ENCODE measurements at regions not wholly inside any gene's neighbourhood (a gene's known extent, or its start where the extent isn't known, plus 50 kb on each side); places are given as distances from the start of the nearest gene placed in this dataset.

- no peak for DNase-seq (ENCODE audit: low spot score)
Measured at GRCh38 chr2:56613920-56614319, 430.1 kb downstream of the CCDC85A start.

- DNase-seq (ENCODE audit: low spot score): no peak
Measured at GRCh38 chr2:56615760-56616159, 432.0 kb downstream of the CCDC85A start.

- DNase-seq (ENCODE audit: low spot score): no peak
Measured at GRCh38 chr2:56624181-56624580, 440.4 kb downstream of the CCDC85A start.

- DNase-seq (ENCODE audit: low spot score): no peak
Measured at GRCh38 chr2:56626927-56627326, 443.1 kb downstream of the CCDC85A start.

- DNase-seq (ENCODE audit: low spot score): no peak
Measured at GRCh38 chr2:56630286-56630685, 446.5 kb downstream of the CCDC85A start.

- no peak for DNase-seq (ENCODE audit: low spot score)
Measured at GRCh38 chr2:56647997-56648396, 464.2 kb downstream of the CCDC85A start.

GRCh38 chr2:56648802-56649201 lies 465.0 kb downstream of the CCDC85A start:
- no peak for DNase-seq (ENCODE audit: low spot score)

GRCh38 chr2:56654936-56655335 lies 471.1 kb downstream of the CCDC85A start:
- no peak for DNase-seq (ENCODE audit: low spot score)

GRCh38 chr2:56656826-56657225 lies 473.0 kb downstream of the CCDC85A start:
- DNase-seq (ENCODE audit: low spot score): no peak

- DNase-seq (ENCODE audit: low spot score): no peak
Measured at GRCh38 chr2:56666777-56667176, 483.0 kb downstream of the CCDC85A start.

GRCh38 chr2:56671973-56672569 lies 488.3 kb downstream of the CCDC85A start:
- no peak for DNase-seq (ENCODE audit: low spot score)

GRCh38 chr2:56674084-56674483 lies 490.3 kb downstream of the CCDC85A start:
- DNase-seq (ENCODE audit: low spot score): no peak

- no peak for DNase-seq (ENCODE audit: low spot score)
Measured at GRCh38 chr2:56676966-56677365, 493.2 kb downstream of the CCDC85A start.

GRCh38 chr2:56680971-56681631 lies 497.3 kb downstream of the CCDC85A start:
- no peak for DNase-seq (ENCODE audit: low spot score)

GRCh38 chr2:56681659-56682396 lies 498.0 kb downstream of the CCDC85A start:
- DNase-seq (ENCODE audit: low spot score): no peak

GRCh38 chr2:56682397-56682760 lies 498.6 kb downstream of the CCDC85A start:
- DNase-seq (ENCODE audit: low spot score): no peak

- DNase-seq (ENCODE audit: low spot score): no peak
Measured at GRCh38 chr2:56684327-56684726, 500.5 kb downstream of the CCDC85A start.

- DNase-seq (ENCODE audit: low spot score): no peak
Measured at GRCh38 chr2:56685205-56685604, 501.4 kb downstream of the CCDC85A start.

- DNase-seq (ENCODE audit: low spot score): no peak
Measured at GRCh38 chr2:56687169-56687568, 503.4 kb downstream of the CCDC85A start.

- no peak for DNase-seq (ENCODE audit: low spot score)
Measured at GRCh38 chr2:56688661-56689060, 504.9 kb downstream of the CCDC85A start.

GRCh38 chr2:56693501-56693900 lies 509.7 kb downstream of the CCDC85A start:
- no peak for DNase-seq (ENCODE audit: low spot score)

GRCh38 chr2:56703001-56703400 lies 519.2 kb downstream of the CCDC85A start:
- no peak for DNase-seq (ENCODE audit: low spot score)

GRCh38 chr2:56705713-56706112 lies 521.9 kb downstream of the CCDC85A start:
- DNase-seq (ENCODE audit: low spot score): no peak
